A549 (cell line): ENCODE measurements at regions not wholly inside any gene's neighbourhood (a gene's known extent, or its start where the extent isn't known, plus 50 kb on each side); places are given as distances from the start of the nearest gene placed in this dataset.

Source experiments
- ATAC-seq, 2 experiments: fragments of 200-7000 bp in 1 of 2; fragments of >200 bp in 1 of 2; cut with Nextera tagmentation in 1 of 2; cut with Tn5 transposase in 1 of 2; 3 replicates each; pipeline versions ENCODE4 v1.8.0 to v1.9.1; 2018 to 2020; ENCODE audit warnings: mild to moderate bottlenecking in 1 of 2, moderate library complexity in 1 of 2
- CTCF ChIA-PET: fragments of 300-600 bp; sonication (Branson Sonifier 250); formaldehyde crosslinking; extraction: SDS; loops from one replicate; lab custom pipeline; 2021; ENCODE audit warnings: antibody characterized with exemption, inconsistent platforms; lab: Yijun Ruan, JAX
- POLR2A ChIA-PET: fragments of 350-600 bp; formaldehyde crosslinking; extraction: SDS; loops from one replicate; lab custom pipeline; 2021; ENCODE audit warnings: antibody characterized with exemption, inconsistent platforms; lab: Yijun Ruan, JAX
- DNase-seq, 2 experiments: peaks; one replicate each; pipeline versions ENCODE4 v3.0.0 to v3.0.0-alpha.2; 2011 to 2016; ENCODE audit warnings: low read depth in 1 of 2, low spot score in 1 of 2
- FAIRE-seq: peaks from 2 replicates; lab custom pipeline; 2011; peaks lifted over from hg19 to GRCh38; lab: Jason Lieb, UNC
- H3K27ac ChIP-seq, 2 experiments: fragments of >200 bp; sonication (Bioruptor Twin); formaldehyde crosslinking; 3 replicates each; pipeline ENCODE4 v1.5.1; 2016 to 2017
- H3K4me1 ChIP-seq: fragments of >200 bp; sonication (Bioruptor Twin); formaldehyde crosslinking; 3 replicates; pipeline ENCODE4 v1.6.1; 2016
- H3K4me2 ChIP-seq: fragments of >200 bp; sonication (Bioruptor Twin); formaldehyde crosslinking; 3 replicates; pipeline ENCODE4 v1.6.1; 2016
- H3K4me3 ChIP-seq: fragments of >200 bp; sonication (Bioruptor Twin); formaldehyde crosslinking; 3 replicates; pipeline ENCODE4 v1.5.1; 2016
- H3K9me3 ChIP-seq: fragments of >200 bp; sonication (Bioruptor Twin); formaldehyde crosslinking; 3 replicates; pipeline ENCODE4 v1.6.1; 2016
- ATOH8 ChIP-seq: fragments of 250-450 bp; sonication (Bioruptor Pico); IDR thresholded peaks from 2 replicates; pipeline ENCODE4 v1.5.0; 2020; ENCODE audit warnings: low read depth, mild to moderate bottlenecking, moderate library complexity
- BCL3 ChIP-seq: fragments of >200 bp; sonication (Bioruptor Twin); formaldehyde crosslinking; IDR thresholded peaks from 3 replicates; pipeline ENCODE4 v1.6.1; 2016
- BHLHE40 ChIP-seq: IDR thresholded peaks from 2 replicates; pipeline ENCODE4 v1.6.1; 2012; ENCODE audit warnings: low read depth, low read length, inconsistent platforms
- CBX2 ChIP-seq: fragments of 200-600 bp; sonication (generic); IDR thresholded peaks from 2 replicates; pipeline ENCODE4 v1.6.1; 2016; ENCODE audit warnings: low read depth, mild to moderate bottlenecking, borderline replicate concordance
- CHD2 ChIP-seq: fragments of 150-350 bp; IDR thresholded peaks from 2 replicates; pipeline ENCODE4 v1.6.1; 2014; ENCODE audit warnings: low read length; ENCODE audit not compliant: partially characterized antibody
- CTCF ChIP-seq: fragments of >200 bp; sonication (Bioruptor Twin); formaldehyde crosslinking; IDR thresholded peaks from 3 replicates; pipeline ENCODE4 v1.5.1; 2016
- ELK1 ChIP-seq: fragments of 150-350 bp; IDR thresholded peaks from 2 replicates; pipeline ENCODE4 v1.6.1; 2014; ENCODE audit warnings: low read depth, mild to moderate bottlenecking, low read length
- EP300 ChIP-seq, 2 experiments: fragments of >200 bp; sonication (Bioruptor Twin); formaldehyde crosslinking; IDR thresholded peaks; 2 replicates in 1 of 2; 3 replicates in 1 of 2; pipeline ENCODE4 v1.6.1; 2016 to 2017
- FOSB ChIP-seq: fragments of 250-450 bp; sonication (Bioruptor Pico); IDR thresholded peaks from 2 replicates; pipeline ENCODE4 v1.5.0; 2020; ENCODE audit warnings: mild to moderate bottlenecking, moderate library complexity
- FOXS1 ChIP-seq: fragments of 250-450 bp; sonication (Bioruptor Pico); IDR thresholded peaks from 2 replicates; pipeline ENCODE4 v1.5.0; 2020; ENCODE audit warnings: mild to moderate bottlenecking, moderate library complexity
- HDAC2 ChIP-seq: fragments of 200-600 bp; sonication (generic); IDR thresholded peaks from 2 replicates; pipeline ENCODE4 v1.6.1; 2016
- HOXA7 ChIP-seq: fragments of 250-450 bp; sonication (Bioruptor Pico); IDR thresholded peaks from 2 replicates; pipeline ENCODE4 v1.5.0; 2020; ENCODE audit warnings: mild to moderate bottlenecking, moderate library complexity
- HOXB13 ChIP-seq: fragments of 250-450 bp; sonication (Bioruptor Pico); IDR thresholded peaks from 2 replicates; pipeline ENCODE4 v1.5.0; 2020; ENCODE audit warnings: low read depth, mild to moderate bottlenecking, moderate library complexity
- KDM1A ChIP-seq: fragments of 200-600 bp; sonication (generic); IDR thresholded peaks from 2 replicates; pipeline ENCODE4 v1.6.1; 2016; ENCODE audit warnings: low read depth, mild to moderate bottlenecking
- NPAS2 ChIP-seq: fragments of 250-450 bp; sonication (Bioruptor Pico); IDR thresholded peaks from 2 replicates; pipeline ENCODE4 v1.8.0; 2022; ENCODE audit warnings: mild to moderate bottlenecking, moderate library complexity, borderline replicate concordance
- POLR2A ChIP-seq: IDR thresholded peaks from 2 replicates; pipeline ENCODE4 v1.6.1; 2012; ENCODE audit warnings: mild to moderate bottlenecking, low read length
- RAD21 ChIP-seq, 2 experiments: fragments of >200 bp in 1 of 2; sonication (Bioruptor Twin) in 1 of 2; formaldehyde crosslinking in 1 of 2; IDR thresholded peaks in 1 of 2; conservative IDR thresholded peaks in 1 of 2; 2 replicates in 1 of 2; 3 replicates in 1 of 2; pipeline ENCODE4 v1.6.1; 2012 to 2018; ENCODE audit warnings: inconsistent platforms in 1 of 2
- RARB ChIP-seq: fragments of 250-450 bp; sonication (Bioruptor Pico); IDR thresholded peaks from 2 replicates; pipeline ENCODE4 v1.8.0; 2021; ENCODE audit warnings: mild to moderate bottlenecking, moderate library complexity
- SMC3 ChIP-seq: fragments of >200 bp; sonication (Bioruptor Twin); formaldehyde crosslinking; IDR thresholded peaks from 3 replicates; pipeline ENCODE4 v1.6.1; 2018; ENCODE audit warnings: inconsistent platforms
- TFCP2L1 ChIP-seq: fragments of 250-450 bp; sonication (Bioruptor Pico); IDR thresholded peaks from 2 replicates; pipeline ENCODE4 v1.5.0; 2021; ENCODE audit warnings: mild to moderate bottlenecking
- USF2 ChIP-seq: fragments of 450-650 bp; IDR thresholded peaks from 2 replicates; pipeline ENCODE4 v1.6.1; 2014; ENCODE audit warnings: antibody characterized with exemption
- ZSCAN20 ChIP-seq: fragments of 250-450 bp; sonication (Bioruptor Pico); IDR thresholded peaks from 2 replicates; pipeline ENCODE4 v1.8.0; 2022; ENCODE audit warnings: mild to moderate bottlenecking, moderate library complexity
- WGBS: methylation state at CpG from one replicate; pipeline ENCODE4 v1.1.6; 2017; ENCODE audit errors: missing lambda C conversion rate; 5-methylcytosine and 5-hydroxymethylcytosine counted together

- H3K9me3 ChIP-seq, result no peaks in the 10 kb centered on the region
- CTCF ChIA-PET, result no interaction called here
- no peak for TF ChIP-seq FOXS1
- no peak for TF ChIP-seq CHD2
- no peak for TF ChIP-seq RARB
- no peak for TF ChIP-seq ELK1
- no peak for TF ChIP-seq HOXA7 (CRISPR knock-in tag)
- no peak for TF ChIP-seq POLR2A
- TF ChIP-seq RAD21 (conservative IDR thresholded peaks at IDR 0.05 in 1 of 2, IDR thresholded peaks at IDR 0.05 in 1 of 2), result no peak
- TF ChIP-seq BHLHE40, result no peak
- TF ChIP-seq ATOH8 (CRISPR knock-in tag), result no peak
- TF ChIP-seq CBX2, result no peak
- TF ChIP-seq HOXB13 (CRISPR knock-in tag), result no peak
- TF ChIP-seq BCL3, result no peak
- TF ChIP-seq, all 56 proteins: peak for 0
- no peak overlapping the region for H3K4me2 ChIP-seq
- FAIRE-seq (no peak), ATAC-seq (no peak), DNase-seq (no peak)
- H3K27ac ChIP-seq, result no peak overlapping the region
- POLR2A ChIA-PET, result no interaction called here
- H3K4me3 ChIP-seq, result no peak overlapping the region
- H3K4me1 ChIP-seq, result no peaks in the 10 kb centered on the region
- 3% methylated on average over 4 of the region's 4 CpGs for WGBS
Observed at GRCh38 chrX:52270453-52271116, 85.9 kb downstream of the MAGED4 start.

GRCh38 chrX:52271206-52271605 lies 86.5 kb downstream of the MAGED4 start:
- ChIA-PET POLR2A (no interaction called here), CTCF (no interaction called here)
- FAIRE-seq (peak; percentile 94), ATAC-seq (peak in 1 of 2 experiments; percentile 72; a peak in 3 of 6 replicates), DNase-seq (peak in 1 of 2 experiments; percentile 25)
- WGBS, result 68% methylated on average over 2 of the region's 2 CpGs
- TF ChIP-seq RAD21 (conservative IDR thresholded peaks at IDR 0.05 in 1 of 2, IDR thresholded peaks at IDR 0.05 in 1 of 2) (peak in 1 of 2 experiments; percentile 17; a peak in 1 of 5 replicates), USF2 (no peak), FOSB (CRISPR knock-in tag) (no peak), EP300 (IDR thresholded peaks at IDR 0.05) (no peak), SMC3 (no peak), HDAC2 (no peak), ELK1 (no peak)
- Histone ChIP-seq H3K4me2 (no peak overlapping the region), H3K4me3 (no peak overlapping the region), H3K9me3 (no peaks in the 10 kb centered on the region), H3K27ac (no peak overlapping the region), H3K4me1 (no peaks in the 10 kb centered on the region)

GRCh38 chrX:52277666-52278065 lies 91.2 kb upstream of the XAGE2 start:
- DNase-seq, result no peak
- no peaks in the 10 kb centered on the region for H3K4me1 ChIP-seq
- TF ChIP-seq HOXB13 (CRISPR knock-in tag) (no peak), NPAS2 (CRISPR knock-in tag) (no peak), TFCP2L1 (CRISPR knock-in tag) (no peak), USF2 (no peak), ZSCAN20 (CRISPR knock-in tag) (no peak), KDM1A (no peak), CTCF (no peak)
- POLR2A ChIA-PET, result no interaction called here
- CTCF ChIA-PET, result no interaction called here
- under 1% methylated on average over 8 of the region's 8 CpGs for WGBS
- FAIRE-seq, result no peak
- ATAC-seq, result no peak
- H3K9me3 ChIP-seq, result no peaks in the 10 kb centered on the region
- H3K4me3 ChIP-seq, result no peak overlapping the region
- no peak overlapping the region for H3K27ac ChIP-seq
- H3K4me2 ChIP-seq, result no peak overlapping the region
